Gastrocnemius medialis (tissue), 4 donors: ENCODE measurements at regions not wholly inside any gene's neighbourhood (a gene's known extent, or its start where the extent isn't known, plus 50 kb on each side); places are given as distances from the start of the nearest gene placed in this dataset.

Source experiments
- POLR2A ChIP-seq, 2 donors: fragments of 450-650 bp; IDR thresholded peaks; one replicate each; pipeline ENCODE4 v1.6.1; 2017; ENCODE audit warnings: antibody characterized with exemption in 2 of 2, mild to moderate bottlenecking in 2 of 2, moderate library complexity in 2 of 2
- TF ChIP-seq, protein P1 (sequence below), 5 experiments: fragments of 450-650 bp in 3 of 5; fragments of 200-600 bp in 2 of 5; sonication (generic) in 2 of 5; IDR thresholded peaks in 4 of 5; conservative IDR thresholded peaks in 1 of 5; 1 replicate in 4 of 5; 2 replicates in 1 of 5; pipeline ENCODE4 v1.5.1; 2016 to 2019; ENCODE audit warnings: antibody characterized with exemption in 5 of 5, mild to moderate bottlenecking in 3 of 5, moderate library complexity in 3 of 5

DNA sequence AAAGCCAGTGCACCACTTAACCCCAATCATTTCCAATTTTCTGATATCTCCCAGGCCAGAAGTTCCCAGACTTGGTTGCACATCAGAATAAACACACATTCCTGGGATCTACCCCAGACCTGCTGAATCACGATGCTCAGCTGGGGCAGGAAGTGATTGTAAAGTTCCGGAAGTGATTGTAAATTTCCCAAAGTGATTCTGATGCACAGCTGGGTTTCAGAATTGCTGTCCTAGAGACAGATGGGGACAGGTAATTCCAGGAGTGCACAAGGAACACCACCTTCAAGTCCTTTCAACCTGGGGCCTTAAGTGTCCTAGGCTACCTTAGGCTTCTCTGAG, 104.2 kb upstream of the EEPD1 start:
- TF ChIP-seq, protein P1, sequence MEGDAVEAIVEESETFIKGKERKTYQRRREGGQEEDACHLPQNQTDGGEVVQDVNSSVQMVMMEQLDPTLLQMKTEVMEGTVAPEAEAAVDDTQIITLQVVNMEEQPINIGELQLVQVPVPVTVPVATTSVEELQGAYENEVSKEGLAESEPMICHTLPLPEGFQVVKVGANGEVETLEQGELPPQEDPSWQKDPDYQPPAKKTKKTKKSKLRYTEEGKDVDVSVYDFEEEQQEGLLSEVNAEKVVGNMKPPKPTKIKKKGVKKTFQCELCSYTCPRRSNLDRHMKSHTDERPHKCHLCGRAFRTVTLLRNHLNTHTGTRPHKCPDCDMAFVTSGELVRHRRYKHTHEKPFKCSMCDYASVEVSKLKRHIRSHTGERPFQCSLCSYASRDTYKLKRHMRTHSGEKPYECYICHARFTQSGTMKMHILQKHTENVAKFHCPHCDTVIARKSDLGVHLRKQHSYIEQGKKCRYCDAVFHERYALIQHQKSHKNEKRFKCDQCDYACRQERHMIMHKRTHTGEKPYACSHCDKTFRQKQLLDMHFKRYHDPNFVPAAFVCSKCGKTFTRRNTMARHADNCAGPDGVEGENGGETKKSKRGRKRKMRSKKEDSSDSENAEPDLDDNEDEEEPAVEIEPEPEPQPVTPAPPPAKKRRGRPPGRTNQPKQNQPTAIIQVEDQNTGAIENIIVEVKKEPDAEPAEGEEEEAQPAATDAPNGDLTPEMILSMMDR (IDR thresholded peaks at IDR 0.05 in 4 of 5, conservative IDR thresholded peaks at IDR 0.05 in 1 of 5), result no peak
- no peak for TF ChIP-seq POLR2A (IDR thresholded peaks at IDR 0.05)
